Fibroblast of skin of right quadriceps (primary cell): ENCODE measurements at regions not wholly inside any gene's neighbourhood (a gene's known extent, or its start where the extent isn't known, plus 50 kb on each side); places are given as distances from the start of the nearest gene placed in this dataset.

Experiments
- DNase-seq: peaks from one replicate; pipeline ENCODE4 v3.0.0-alpha.2; 2013

DNA sequence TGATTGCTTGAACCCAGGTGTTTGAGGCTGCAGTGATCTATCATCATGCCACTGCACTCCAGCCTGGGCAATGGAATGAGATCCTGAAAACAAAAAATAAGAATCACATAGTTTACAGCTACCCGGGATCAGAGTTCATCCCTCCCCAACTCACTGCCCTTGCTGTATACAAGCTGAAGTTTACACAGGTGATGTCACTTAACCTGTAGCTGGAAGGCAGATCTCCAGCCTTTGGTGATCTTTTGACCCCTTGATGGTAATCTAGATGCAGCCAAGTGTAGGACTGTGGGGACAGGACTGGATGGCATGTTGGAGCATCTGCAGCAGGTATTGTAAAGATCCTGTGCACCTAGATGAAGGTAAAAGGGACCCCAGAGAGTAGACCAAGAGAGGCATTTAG is 66.7 kb upstream of the SLC14A2 start:
- DNase-seq: no peak

DNA sequence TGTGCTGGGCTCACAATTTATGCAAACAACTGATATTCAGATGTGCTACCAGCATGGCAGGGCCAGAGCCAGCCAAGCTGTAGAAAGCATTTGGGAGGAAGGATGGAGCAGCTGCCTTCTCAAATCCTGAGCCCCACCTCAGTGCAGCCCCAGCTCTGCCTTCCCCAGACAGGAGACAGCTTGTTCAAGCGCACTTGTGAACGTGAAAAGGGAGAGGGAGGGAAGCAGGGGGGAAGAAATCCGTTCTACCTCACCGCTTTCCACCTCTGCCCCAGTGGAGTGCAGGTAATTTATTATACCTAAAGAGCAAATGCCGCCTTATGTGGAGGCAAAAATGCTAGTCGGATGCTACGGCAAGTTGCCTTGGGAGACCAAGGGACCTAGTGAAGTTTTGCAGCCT is 66.0 kb upstream of the SLC14A2 start:
- no peak for DNase-seq

DNA sequence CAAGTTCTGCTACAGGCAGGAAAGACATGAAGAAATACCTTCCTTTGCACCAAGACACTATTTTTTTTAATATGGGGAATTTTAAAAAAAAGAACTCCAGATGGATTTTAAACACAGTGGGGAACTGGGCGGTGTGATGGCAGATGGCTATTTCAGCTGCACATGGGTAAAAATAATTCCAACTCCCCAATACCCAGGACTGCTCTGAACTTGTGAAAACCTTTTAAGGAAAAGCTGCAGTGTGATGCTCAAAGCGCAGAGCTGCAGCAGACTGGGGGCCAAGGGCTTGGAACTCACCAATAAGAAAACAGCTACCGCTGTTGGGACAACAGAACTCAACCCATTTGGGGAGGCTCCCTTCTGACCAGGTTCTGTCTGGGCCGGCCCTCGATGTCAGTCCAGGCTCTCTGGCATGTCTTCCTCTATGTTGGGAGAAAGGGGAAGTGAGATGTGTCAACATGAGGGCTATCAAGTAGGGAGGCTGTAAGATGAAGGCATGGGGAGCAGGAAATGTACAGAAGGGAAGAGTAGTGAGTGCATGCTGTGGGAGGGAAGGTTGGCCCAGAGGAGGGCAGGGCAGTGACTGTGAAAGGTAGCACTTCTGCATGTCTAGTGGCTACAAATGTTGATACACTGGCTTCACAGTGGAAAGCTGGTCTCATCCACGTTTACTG is 64.0 kb upstream of the SLC14A2 start:
- no peak for DNase-seq

DNA sequence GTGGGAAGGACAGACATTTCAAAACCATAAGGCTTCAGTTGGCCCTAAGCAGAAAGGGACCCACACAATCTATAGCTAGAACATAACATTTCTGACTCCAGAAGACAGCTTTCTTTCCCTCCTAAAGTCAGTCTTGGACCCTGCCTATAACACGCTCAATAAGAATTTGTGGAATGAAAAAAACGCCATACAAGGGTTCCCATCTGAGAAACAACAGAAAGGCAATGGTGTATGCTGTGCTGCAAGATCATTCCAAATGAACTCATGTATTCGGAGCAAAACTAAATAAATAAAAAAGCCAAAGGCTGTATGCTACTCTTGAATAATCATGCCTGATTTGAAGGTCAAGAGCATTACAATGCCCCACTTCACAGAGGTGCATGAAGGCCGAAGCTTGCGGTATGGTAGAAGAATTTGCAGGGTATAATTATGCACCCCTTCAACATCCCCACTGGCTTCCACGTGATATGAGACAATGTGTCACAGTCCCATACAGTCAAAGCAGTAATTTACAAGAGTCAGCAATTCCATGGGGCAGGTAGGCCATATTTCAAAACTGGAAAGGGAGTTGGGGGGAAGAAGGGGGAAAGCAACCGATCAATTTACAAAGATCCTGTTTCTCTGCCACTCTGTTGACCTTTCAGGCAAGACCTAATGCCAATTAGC is 61.4 kb upstream of the SLC14A2 start:
- DNase-seq: no peak

DNA sequence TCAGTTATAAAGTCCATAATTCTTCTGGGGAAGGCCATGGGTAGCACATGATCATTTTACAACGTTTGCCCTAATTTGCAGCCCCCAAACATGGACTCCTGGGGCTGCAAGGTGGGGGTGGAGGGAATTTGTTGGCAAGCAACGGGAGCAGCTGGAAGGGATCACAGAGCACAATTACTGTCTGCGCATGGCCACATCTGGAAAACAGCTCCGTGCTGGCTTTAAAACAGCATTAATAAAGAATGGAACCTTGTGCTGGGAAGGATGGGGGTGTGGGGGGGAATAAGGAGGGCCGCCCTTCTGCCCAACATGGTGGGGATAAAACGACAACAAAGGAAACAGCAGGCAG is 60.9 kb upstream of the SLC14A2 start:
- DNase-seq: no peak

DNA sequence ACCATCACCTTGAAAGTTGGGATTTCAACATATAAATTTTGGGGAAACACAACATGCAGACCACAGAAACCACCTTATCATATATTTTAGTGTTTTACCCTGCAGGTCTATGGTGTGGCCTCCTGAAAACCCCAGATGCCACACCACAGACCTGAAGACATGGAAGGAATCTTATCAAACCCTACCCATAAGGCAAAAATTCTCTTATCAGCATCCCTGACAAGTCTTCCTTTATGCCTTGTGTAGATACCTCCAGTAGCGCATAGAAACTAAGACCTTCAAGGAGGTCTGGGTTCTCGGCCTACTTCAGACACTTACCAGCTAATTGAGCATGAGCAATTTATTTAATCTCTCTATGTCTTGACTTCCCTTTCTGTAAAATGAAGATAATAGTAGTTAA is 59.1 kb upstream of the SLC14A2 start:
- no peak for DNase-seq

DNA sequence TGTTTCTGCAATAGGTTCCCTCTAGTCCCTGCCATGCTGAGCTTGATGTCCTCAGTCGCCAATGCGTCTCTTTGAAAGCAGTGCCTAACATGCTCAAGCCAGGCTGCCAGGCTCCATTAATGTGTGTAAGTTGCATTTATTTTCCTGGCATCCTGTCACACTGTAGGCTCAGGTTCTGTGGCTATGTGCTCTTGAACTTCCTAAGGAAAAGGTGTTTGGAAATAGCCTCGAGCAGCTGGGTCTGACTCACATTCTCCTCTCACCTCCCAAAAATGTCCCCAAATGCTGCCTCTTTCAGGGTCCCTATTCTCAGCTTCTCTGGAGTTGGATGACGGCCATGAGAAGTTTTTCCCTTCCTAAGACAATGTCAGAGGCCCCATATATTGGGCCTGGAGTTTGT is 58.0 kb upstream of the SLC14A2 start:
- no peak for DNase-seq

DNA sequence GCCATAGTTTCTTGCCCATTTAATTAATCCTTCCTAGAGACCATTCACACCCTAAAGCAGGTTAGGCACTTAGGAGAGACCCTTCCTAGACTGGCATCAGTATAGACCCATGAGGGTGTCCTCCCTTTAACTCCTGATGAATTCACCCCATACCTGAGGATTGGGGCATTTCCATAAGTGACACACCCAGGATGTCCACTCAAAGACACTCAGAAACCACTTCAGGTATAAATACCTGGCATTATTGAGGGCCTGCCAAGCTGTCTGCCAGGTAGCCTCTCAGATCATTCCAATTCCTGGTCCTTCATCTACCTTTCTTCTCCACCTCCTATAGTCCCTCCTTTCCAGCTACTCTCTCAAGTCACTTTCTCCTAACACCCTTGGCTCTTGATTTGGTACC is 57.5 kb upstream of the SLC14A2 start:
- DNase-seq: no peak

DNA sequence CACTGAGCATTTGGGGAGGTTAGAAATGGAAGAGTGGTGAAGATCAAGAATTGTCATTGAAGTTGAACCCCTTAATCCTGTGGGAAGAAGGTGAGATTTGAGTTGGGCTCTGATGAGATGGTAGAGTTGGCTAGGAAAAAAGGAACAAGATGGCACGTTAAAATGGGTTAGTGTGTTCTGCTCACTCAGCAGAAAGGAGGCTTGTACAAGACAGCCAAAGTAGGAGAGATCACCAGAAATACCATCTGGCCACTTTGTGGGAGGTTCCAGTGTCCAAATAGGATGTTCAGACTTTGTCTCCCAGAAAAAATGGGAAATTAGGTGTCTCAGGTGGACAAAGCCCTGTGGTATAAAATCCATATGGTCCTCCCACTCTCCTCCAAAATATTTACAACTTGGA is 56.0 kb upstream of the SLC14A2 start:
- DNase-seq: no peak

DNA sequence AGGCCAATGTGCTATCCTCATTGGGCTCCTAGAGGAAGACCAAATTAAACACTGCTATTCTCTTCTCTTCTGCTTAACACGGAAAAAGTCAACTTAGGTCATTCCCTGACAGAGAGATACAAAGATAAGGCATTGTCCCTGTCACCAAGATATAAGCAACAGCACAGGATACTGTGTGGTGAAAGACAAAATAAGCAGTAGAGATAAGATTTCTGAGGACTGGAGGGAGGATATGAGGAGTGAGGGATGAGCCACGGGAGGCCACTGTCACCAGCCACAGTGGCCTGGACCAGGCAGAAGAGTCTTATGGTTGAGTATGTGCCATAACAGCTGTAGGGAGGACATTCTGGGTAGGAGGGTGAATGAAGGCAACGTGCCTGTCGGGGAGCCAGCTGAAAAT is 54.4 kb upstream of the SLC14A2 start:
- no peak for DNase-seq

DNA sequence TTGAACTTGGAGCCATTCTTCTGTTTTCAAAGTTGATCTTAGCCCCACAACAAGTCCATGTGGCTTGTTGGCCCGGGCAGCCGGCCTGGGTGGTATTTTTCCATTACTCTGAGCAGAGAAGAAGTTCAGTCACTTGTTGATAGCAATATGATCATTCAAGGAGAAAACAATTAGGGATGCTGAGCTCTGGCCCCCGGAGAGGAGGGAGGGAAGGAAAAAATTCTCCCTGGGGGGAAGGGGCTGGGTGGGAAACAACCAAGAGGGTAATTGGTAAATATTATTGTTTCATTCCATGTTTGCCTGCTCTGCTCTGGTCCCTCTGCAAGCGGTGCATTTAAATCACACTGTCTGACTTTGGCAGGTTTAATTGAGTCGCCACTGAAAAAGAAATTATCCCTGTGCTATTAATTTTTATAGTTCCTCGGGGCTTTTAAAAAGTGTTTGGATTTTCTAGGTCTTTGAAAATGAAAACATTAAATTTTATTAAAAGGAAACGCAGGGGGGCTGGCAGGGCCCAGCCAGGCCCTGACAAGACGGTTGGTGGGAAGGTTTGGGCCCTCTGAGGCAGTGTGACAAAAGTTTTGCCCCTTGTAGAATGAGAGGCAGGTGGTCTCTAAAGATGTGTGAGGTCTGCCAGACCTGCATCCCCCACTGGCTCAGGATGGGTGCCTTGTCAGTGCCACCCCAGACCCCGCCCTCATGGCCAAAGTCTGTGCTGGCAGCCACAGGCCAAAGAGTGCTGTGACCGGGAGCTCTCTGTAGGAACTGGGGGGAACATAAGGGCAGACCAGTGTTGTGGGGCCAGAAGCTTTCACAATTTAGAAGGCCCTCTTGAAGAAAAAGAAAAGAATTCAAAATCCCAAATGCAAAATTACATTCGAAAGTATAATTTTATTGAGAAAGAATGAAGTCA is 52.5 kb upstream of the SLC14A2 start:
- DNase-seq: no peak

DNA sequence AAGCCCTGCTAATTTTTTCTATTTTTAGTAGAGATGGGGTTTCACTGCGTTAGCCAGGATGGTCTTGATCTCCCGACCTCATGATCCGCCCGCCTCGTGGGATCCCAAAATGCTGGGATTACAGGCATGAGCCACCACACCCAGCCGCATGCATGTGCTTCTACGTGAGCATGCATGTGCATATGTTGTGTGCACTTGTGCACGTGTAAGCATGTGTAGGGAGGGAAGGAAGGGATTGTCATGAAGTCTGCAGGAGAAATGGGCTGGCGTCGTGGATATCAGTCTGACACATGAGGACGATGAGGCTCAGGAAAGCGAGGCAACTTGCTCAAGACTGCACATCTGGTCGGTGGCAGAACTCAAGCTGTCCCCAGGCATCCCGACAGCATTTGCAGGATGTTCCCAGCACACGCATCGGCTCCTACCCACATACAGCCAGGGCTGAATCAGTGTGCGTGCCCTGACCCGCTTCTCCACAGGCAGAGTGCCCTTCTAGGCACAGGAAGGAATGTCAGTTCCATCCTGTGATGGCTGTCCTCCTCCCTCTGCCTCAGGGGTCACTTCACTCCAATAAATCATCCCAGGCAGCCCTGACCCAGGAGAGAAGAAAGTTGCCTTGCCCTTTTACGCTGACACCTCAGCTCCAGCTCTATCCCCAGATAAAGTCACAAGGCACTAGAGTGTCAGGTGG is 49.9 kb upstream of the SLC14A2 start:
- no peak for DNase-seq
